HEK293T (cell line): ENCODE measurements at regions not wholly inside any gene's neighbourhood (a gene's known extent, or its start where the extent isn't known, plus 50 kb on each side); places are given as distances from the start of the nearest gene placed in this dataset.

ENCODE experiments used
- CTCF ChIA-PET: fragments of 350-600 bp; formaldehyde crosslinking; extraction: SDS; loops from one replicate; lab custom pipeline; 2021; ENCODE audit warnings: antibody characterized with exemption, inconsistent platforms; lab: Yijun Ruan, JAX
- POLR2A ChIA-PET: fragments of 350-600 bp; formaldehyde crosslinking; extraction: SDS; loops from one replicate; lab custom pipeline; 2020; ENCODE audit warnings: antibody characterized with exemption, inconsistent platforms; lab: Yijun Ruan, JAX
- DNase-seq: peaks from one replicate; pipeline ENCODE4 v3.0.0; 2012; ENCODE audit warnings: mixed read lengths; ENCODE audit errors: extremely low spot score
- ARNT ChIP-seq: fragments of 450-650 bp; IDR thresholded peaks from 2 replicates; pipeline ENCODE4 v1.6.1; 2017; ENCODE audit warnings: mild to moderate bottlenecking
- BHLHE40 ChIP-seq: fragments of 450-650 bp; IDR thresholded peaks from 2 replicates; pipeline ENCODE4 v1.6.1; 2016; ENCODE audit warnings: mild to moderate bottlenecking, moderate library complexity, borderline replicate concordance
- CTBP1 ChIP-seq: fragments of 450-650 bp; IDR thresholded peaks from 2 replicates; pipeline ENCODE4 v1.6.1; 2016; ENCODE audit warnings: borderline replicate concordance
- ELF4 ChIP-seq: fragments of 450-650 bp; IDR thresholded peaks from 2 replicates; pipeline ENCODE4 v1.6.1; 2017; ENCODE audit warnings: antibody characterized with exemption
- FOXA1 ChIP-seq: fragments of 450-650 bp; IDR thresholded peaks from 2 replicates; pipeline ENCODE4 v1.6.1; 2016; ENCODE audit warnings: mild to moderate bottlenecking
- FOXK2 ChIP-seq: fragments of 450-650 bp; IDR thresholded peaks from 2 replicates; pipeline ENCODE4 v1.6.1; 2016; ENCODE audit warnings: mild to moderate bottlenecking
- FOXM1 ChIP-seq: fragments of 450-650 bp; IDR thresholded peaks from 2 replicates; pipeline ENCODE4 v1.6.1; 2017; ENCODE audit warnings: mild to moderate bottlenecking, borderline replicate concordance
- HDGF ChIP-seq: fragments of 450-650 bp; IDR thresholded peaks from 2 replicates; pipeline ENCODE4 v1.6.1; 2017; ENCODE audit warnings: antibody characterized with exemption, borderline replicate concordance
- L3MBTL2 ChIP-seq: fragments of 450-650 bp; conservative IDR thresholded peaks from 2 replicates; pipeline ENCODE4 v1.6.1; 2016; ENCODE audit warnings: mild to moderate bottlenecking
- LEF1 ChIP-seq: fragments of 450-650 bp; IDR thresholded peaks from 2 replicates; pipeline ENCODE4 v1.6.1; 2017; ENCODE audit warnings: mild to moderate bottlenecking, borderline replicate concordance
- NFRKB ChIP-seq: fragments of 450-650 bp; IDR thresholded peaks from 2 replicates; pipeline ENCODE4 v1.6.1; 2016; ENCODE audit warnings: mild to moderate bottlenecking, moderate library complexity
- SP1 ChIP-seq: fragments of 450-650 bp; IDR thresholded peaks from 2 replicates; pipeline ENCODE4 v1.6.1; 2017
- SUZ12 ChIP-seq: fragments of 450-650 bp; IDR thresholded peaks from 2 replicates; pipeline ENCODE4 v1.6.1; 2016; ENCODE audit warnings: mild to moderate bottlenecking
- TARDBP ChIP-seq: fragments of 450-650 bp; IDR thresholded peaks from 2 replicates; pipeline ENCODE4 v1.6.1; 2016
- ZNF384 ChIP-seq: fragments of 450-650 bp; IDR thresholded peaks from 2 replicates; pipeline ENCODE4 v1.6.1; 2016
- TF ChIP-seq, protein P1 (sequence below): fragments of 450-650 bp; IDR thresholded peaks from 2 replicates; pipeline ENCODE4 v1.6.1; 2016

DNA sequence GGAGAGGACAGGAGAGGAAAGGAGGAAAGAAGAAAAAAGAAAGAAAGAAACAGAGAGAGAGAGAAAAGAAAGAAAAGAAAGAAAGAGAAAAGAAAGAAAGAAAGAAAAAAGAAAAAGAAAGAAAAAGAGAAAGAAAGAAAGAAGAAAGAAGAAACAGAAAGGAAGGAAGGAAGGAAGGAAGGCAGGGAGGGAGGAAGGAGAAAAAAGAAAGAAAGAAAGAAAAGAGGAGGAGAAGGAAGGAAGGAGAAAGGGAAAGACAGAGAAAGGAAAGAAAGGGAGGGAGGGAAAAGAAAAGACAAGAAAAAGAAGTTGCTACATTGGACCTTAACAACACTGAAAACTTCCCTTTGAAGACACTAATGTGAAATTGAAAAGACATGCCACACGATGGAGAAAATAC lies 56.6 kb upstream of the CCL2 start:
- CTCF ChIA-PET: interaction anchor here (1.0 kb wide), 1 partner anchor 163 kb away, joined by 7 read pairs; no protein-coding TSS in a partner anchor
- DNase-seq: no peak
- POLR2A ChIA-PET: no interaction called here
- no peak for TF ChIP-seq LEF1
- no peak for TF ChIP-seq ZNF384
- no peak for TF ChIP-seq ARNT
- TF ChIP-seq SP1: no peak
- TF ChIP-seq SUZ12: no peak
- TF ChIP-seq FOXM1: no peak
- no peak for TF ChIP-seq L3MBTL2
- no peak for TF ChIP-seq TARDBP
- TF ChIP-seq BHLHE40: no peak
- TF ChIP-seq NFRKB: no peak
- TF ChIP-seq HDGF: no peak

DNA sequence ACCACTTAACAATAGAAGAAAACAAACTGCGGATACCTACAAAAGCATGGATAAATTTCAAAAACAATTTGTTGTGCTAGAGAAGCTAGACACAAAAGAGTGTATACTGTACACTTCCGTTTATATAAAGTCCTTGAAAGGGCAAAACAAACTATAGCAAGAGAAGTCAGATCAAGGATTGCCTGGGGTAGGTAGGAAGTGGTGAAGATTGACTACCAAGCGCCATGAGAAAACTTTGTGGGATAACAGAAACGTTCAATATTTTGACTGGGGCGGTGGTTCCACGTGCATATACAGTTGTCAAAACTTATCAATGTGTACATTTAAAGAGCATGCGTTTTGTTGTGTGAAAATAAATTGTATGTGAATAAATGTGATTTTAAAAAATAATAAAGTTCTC lies 55.6 kb upstream of the CCL2 start:
- ChIA-PET CTCF (interaction anchor here (1.0 kb wide), 1 partner anchor 162 kb away, joined by 7 read pairs; no protein-coding TSS in a partner anchor), POLR2A (no interaction called here)
- TF ChIP-seq FOXK2 (no peak), SUZ12 (no peak), ELF4 (no peak), ARNT (no peak), L3MBTL2 (no peak), HDGF (no peak), CTBP1 (no peak), SP1 (no peak), BHLHE40 (no peak)
- TF ChIP-seq, protein P1, sequence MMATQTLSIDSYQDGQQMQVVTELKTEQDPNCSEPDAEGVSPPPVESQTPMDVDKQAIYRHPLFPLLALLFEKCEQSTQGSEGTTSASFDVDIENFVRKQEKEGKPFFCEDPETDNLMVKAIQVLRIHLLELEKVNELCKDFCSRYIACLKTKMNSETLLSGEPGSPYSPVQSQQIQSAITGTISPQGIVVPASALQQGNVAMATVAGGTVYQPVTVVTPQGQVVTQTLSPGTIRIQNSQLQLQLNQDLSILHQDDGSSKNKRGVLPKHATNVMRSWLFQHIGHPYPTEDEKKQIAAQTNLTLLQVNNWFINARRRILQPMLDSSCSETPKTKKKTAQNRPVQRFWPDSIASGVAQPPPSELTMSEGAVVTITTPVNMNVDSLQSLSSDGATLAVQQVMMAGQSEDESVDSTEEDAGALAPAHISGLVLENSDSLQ: no peak
- DNase-seq: no peak

DNA sequence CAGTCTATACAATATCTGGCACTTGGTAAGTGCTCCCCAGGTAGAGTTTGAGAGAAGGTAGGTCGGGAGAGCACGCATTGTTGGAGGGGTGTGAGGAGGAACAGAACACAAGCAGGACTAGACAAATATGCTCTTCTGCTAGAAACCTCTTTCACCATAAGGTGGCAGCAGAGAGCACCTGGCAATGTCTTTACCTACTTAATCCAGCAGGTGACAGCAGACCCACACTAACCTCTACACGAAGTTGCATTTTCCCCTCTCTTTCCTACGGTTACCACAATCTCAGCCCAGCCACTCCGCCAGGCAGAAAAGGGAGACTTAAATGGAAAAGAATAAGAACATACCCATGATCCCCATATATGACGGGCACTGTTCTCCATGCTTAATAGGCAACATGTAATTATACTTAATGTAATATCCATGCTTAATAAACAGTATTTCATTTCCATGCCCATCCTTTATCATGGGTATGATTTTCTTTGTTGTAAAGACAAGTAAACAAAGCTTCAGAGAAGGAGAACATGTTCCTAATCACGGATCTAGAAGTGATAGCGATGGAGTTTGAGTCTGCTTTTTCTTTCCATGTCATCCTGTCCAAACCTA lies 55.1 kb upstream of the CCL2 start:
- POLR2A ChIA-PET: no interaction called here

DNA sequence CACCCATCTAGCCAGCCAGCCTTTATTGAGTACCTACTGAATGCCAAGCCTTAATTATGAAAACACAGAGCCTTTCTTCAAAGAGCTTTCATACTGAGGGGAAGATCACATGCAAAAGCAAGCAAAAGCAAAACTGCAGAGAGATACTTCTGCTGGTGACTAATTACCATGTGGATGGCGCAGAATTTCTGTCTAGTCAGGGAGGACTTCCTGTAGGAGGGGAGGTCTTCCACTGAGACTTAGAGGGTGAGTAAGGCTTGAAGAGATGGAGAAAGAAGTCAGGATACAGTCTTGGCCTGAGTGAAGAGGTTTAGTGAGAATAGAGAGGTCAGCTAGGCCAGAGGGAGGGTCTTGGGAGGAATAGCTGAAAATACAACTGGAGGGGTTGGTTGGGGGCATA lies 53.9 kb upstream of the CCL2 start:
- no peak for DNase-seq
- TF ChIP-seq FOXA1 (no peak), ELF4 (no peak), ARNT (no peak), L3MBTL2 (no peak), SUZ12 (no peak), FOXM1 (no peak), HDGF (no peak), TARDBP (no peak), SP1 (no peak), BHLHE40 (no peak), ZNF384 (no peak), FOXK2 (no peak)
- TF ChIP-seq, protein P1: no peak
- ChIA-PET POLR2A (no interaction called here), CTCF (interaction anchor here (0.6 to 3.5 kb wide), 5 partner anchors 107 to 163 kb away, joined by 3 to 75 read pairs (median 4); partner anchors contain the start of gene CCL1)

More for the DNA sequence above, 55.1 kb upstream of the CCL2 start:
- TF ChIP-seq, protein P1: no peak
- TF ChIP-seq ELF4: no peak
- TF ChIP-seq TARDBP: no peak
- no peak for TF ChIP-seq BHLHE40
- no peak for TF ChIP-seq SUZ12
- no peak for TF ChIP-seq CTBP1
- no peak for TF ChIP-seq ZNF384
- no peak for TF ChIP-seq NFRKB
- TF ChIP-seq FOXA1: no peak
- no peak for TF ChIP-seq L3MBTL2
- no peak for TF ChIP-seq FOXK2
- no peak for TF ChIP-seq HDGF
- no peak for TF ChIP-seq SP1
- TF ChIP-seq LEF1: no peak
- no peak for TF ChIP-seq ARNT
- no peak for TF ChIP-seq FOXM1
- DNase-seq: peak; percentile 62
- CTCF ChIA-PET: interaction anchor here (0.6 to 3.5 kb wide), 6 partner anchors 18 to 724 kb away, joined by 3 to 75 read pairs (median 4); partner anchors contain the start of gene CCL1

DNA sequence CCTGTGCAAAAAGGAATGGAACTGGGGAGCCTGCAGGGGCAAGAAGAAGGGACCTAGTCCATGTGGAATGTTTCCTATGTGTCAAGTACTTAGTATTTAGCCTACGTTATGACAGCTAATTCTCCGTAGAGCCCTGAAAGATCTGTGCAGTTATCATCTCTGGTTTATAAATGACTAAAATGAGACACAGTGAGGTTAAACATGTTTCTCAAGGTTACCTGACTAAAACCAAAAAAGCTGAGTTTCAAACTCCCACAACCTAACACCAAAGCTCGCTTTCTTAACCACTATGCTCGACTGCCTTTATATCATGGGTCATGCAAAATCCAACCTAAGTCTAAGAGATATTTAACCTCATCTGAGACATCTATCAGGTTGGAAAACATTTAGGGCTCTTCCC lies 53.3 kb upstream of the CCL2 start:
- ChIA-PET POLR2A (no interaction called here), CTCF (interaction anchor here (1.3 to 3.5 kb wide), 2 partner anchors 159 to 162 kb away, joined by 5 to 75 read pairs; partner anchors contain the start of gene CCL1)
- no peak for DNase-seq
- TF ChIP-seq TARDBP (no peak), NFRKB (no peak), HDGF (no peak), L3MBTL2 (no peak), SUZ12 (no peak), CTBP1 (no peak), ZNF384 (no peak)

DNA sequence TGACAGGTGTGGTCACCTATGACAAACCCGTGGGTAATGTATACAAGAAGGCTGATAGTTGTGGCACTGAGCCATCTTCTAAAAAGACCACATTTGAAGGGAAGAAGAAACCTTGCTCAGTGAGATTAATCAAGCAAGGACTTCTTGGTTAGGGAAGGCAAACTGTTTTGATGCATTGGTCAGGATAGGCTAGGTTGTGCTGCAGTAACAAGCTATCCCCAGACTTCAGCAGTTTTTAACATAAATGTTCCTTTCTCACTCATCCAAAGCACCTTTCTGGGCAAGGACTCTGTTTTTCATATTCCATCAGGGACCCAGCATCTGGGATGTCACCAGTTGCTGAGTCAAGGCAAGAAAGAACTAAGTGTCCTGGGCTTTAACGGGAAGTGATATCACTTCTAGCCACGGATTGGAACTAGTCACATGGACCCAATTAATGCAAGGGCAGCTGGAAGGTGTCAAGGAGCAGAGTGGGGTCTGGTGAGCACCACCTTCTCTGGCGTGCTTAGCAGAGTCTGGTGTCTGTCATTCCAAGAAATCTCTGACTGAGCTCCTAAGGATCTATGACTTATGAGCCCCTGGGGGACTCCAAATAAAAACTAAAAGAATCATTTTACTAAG lies 52.0 kb upstream of the CCL2 start:
- DNase-seq: no peak
- TF ChIP-seq ZNF384 (no peak), FOXK2 (no peak), SP1 (no peak), ARNT (no peak), SUZ12 (no peak), FOXA1 (no peak), CTBP1 (no peak), ELF4 (no peak), BHLHE40 (no peak), TARDBP (no peak), HDGF (no peak), NFRKB (no peak), FOXM1 (no peak), LEF1 (no peak), L3MBTL2 (no peak)
- TF ChIP-seq, protein P1: no peak
- POLR2A ChIA-PET: no interaction called here
- CTCF ChIA-PET: interaction anchor here (0.6 to 3.5 kb wide), 2 partner anchors 158 kb away, joined by 5 to 75 read pairs; partner anchors contain the start of gene CCL1
